ENCODE measurements at regions not wholly inside any gene's neighbourhood (a gene's known extent, or its start where the extent isn't known, plus 50 kb on each side); places are given as distances from the start of the nearest gene placed in this dataset.

- Histone ChIP-seq H3K4me1 (ENCODE audit: control insufficient read depth in 5 of 5, insufficient read depth in 5 of 5, low read length in 5 of 5) (no peaks in the 10 kb centered on the region), H3K4me3 (no peak overlapping the region), H3K9me3 (ENCODE audit: control insufficient read depth in 4 of 4, insufficient read depth in 3 of 4, low read length in 3 of 4) (no peaks in the 10 kb centered on the region), H3K9ac (ENCODE audit: insufficient read depth in 1 of 2, low read length in 2 of 2) (no peak overlapping the region), H3K27ac (ENCODE audit: low read depth in 1 of 2, low read length in 1 of 2) (no peak overlapping the region), H3K27me3 (ENCODE audit: control insufficient read depth in 3 of 3, insufficient read depth in 3 of 3, low read length in 2 of 3) (peaks cover 0 to 2% (median 0%) of the 10 kb centered on the region in 3 donors), H3K36me3 (ENCODE audit: control insufficient read depth in 4 of 4, insufficient read depth in 4 of 4, low read length in 4 of 4) (no peaks in the 10 kb centered on the region)
- ATAC-seq (ENCODE audit: insufficient read depth, low FRiP score) (no peak), DNase-seq (no peak)
- no peak for TF ChIP-seq CTCF (IDR thresholded peaks at IDR 0.05; ENCODE audit: control extremely low read depth, extremely low read depth)
These were observed 524.5 kb downstream of the BMP2 start for GRCh38 chr20:7291946-7292345.

- H3K9ac ChIP-seq (ENCODE audit: insufficient read depth in 1 of 2, low read length in 2 of 2) = no peak overlapping the region
- no peak for TF ChIP-seq CTCF (IDR thresholded peaks at IDR 0.05; ENCODE audit: control extremely low read depth, extremely low read depth)
- H3K27me3 ChIP-seq (ENCODE audit: control insufficient read depth in 3 of 3, insufficient read depth in 3 of 3, low read length in 2 of 3) = no peaks in the 10 kb centered on the region
- H3K4me3 ChIP-seq = no peak overlapping the region
- no peak for ATAC-seq (ENCODE audit: insufficient read depth, low FRiP score)
- 88 to 93% methylated on average over 6 of the region's 6 CpGs for WGBS, 2 donors
- no peak overlapping the region for H3K27ac ChIP-seq (ENCODE audit: low read depth in 1 of 2, low read length in 1 of 2)
- no peaks in the 10 kb centered on the region for H3K4me1 ChIP-seq (ENCODE audit: control insufficient read depth in 5 of 5, insufficient read depth in 5 of 5, low read length in 5 of 5)
- no peaks in the 10 kb centered on the region for H3K9me3 ChIP-seq (ENCODE audit: control insufficient read depth in 4 of 4, insufficient read depth in 3 of 4, low read length in 3 of 4)
- DNase-seq = no peak
- no peaks in the 10 kb centered on the region for H3K36me3 ChIP-seq (ENCODE audit: control insufficient read depth in 4 of 4, insufficient read depth in 4 of 4, low read length in 4 of 4)
These were observed 527.4 kb downstream of the BMP2 start for GRCh38 chr20:7294816-7295360.

- ATAC-seq (ENCODE audit: insufficient read depth, low FRiP score) (no peak), DNase-seq (no peak)
- TF ChIP-seq CTCF (IDR thresholded peaks at IDR 0.05; ENCODE audit: control extremely low read depth, extremely low read depth) = no peak
- WGBS, 2 donors = 93 to 94% methylated on average over 2 of the region's 2 CpGs
- Histone ChIP-seq H3K9me3 (ENCODE audit: control insufficient read depth in 4 of 4, insufficient read depth in 3 of 4, low read length in 3 of 4) (no peaks in the 10 kb centered on the region), H3K4me3 (no peak overlapping the region), H3K4me1 (ENCODE audit: control insufficient read depth in 5 of 5, insufficient read depth in 5 of 5, low read length in 5 of 5) (no peaks in the 10 kb centered on the region), H3K27ac (ENCODE audit: low read depth in 1 of 2, low read length in 1 of 2) (no peak overlapping the region), H3K27me3 (ENCODE audit: control insufficient read depth in 3 of 3, insufficient read depth in 3 of 3, low read length in 2 of 3) (no peaks in the 10 kb centered on the region), H3K36me3 (ENCODE audit: control insufficient read depth in 4 of 4, insufficient read depth in 4 of 4, low read length in 4 of 4) (no peaks in the 10 kb centered on the region), H3K9ac (ENCODE audit: insufficient read depth in 1 of 2, low read length in 2 of 2) (no peak overlapping the region)
These were observed 534.3 kb downstream of the BMP2 start for GRCh38 chr20:7301807-7302206.

GRCh38 chr20:7302250-7302649 lies 534.8 kb downstream of the BMP2 start:
- no peaks in the 10 kb centered on the region for H3K9me3 ChIP-seq (ENCODE audit: control insufficient read depth in 4 of 4, insufficient read depth in 3 of 4, low read length in 3 of 4)
- TF ChIP-seq CTCF (IDR thresholded peaks at IDR 0.05; ENCODE audit: control extremely low read depth, extremely low read depth) = no peak
- DNase-seq = no peak

More at GRCh38 chr20:7302250-7302649, 534.8 kb downstream of the BMP2 start:
- Histone ChIP-seq H3K4me3 (no peak overlapping the region), H3K36me3 (ENCODE audit: control insufficient read depth in 4 of 4, insufficient read depth in 4 of 4, low read length in 4 of 4) (no peaks in the 10 kb centered on the region), H3K4me1 (ENCODE audit: control insufficient read depth in 5 of 5, insufficient read depth in 5 of 5, low read length in 5 of 5) (no peaks in the 10 kb centered on the region), H3K27ac (ENCODE audit: low read depth in 1 of 2, low read length in 1 of 2) (no peak overlapping the region), H3K9ac (ENCODE audit: insufficient read depth in 1 of 2, low read length in 2 of 2) (no peak overlapping the region), H3K27me3 (ENCODE audit: control insufficient read depth in 3 of 3, insufficient read depth in 3 of 3, low read length in 2 of 3) (no peaks in the 10 kb centered on the region)
- ATAC-seq (ENCODE audit: insufficient read depth, low FRiP score) = no peak
- 69 to 73% methylated on average over 2 of the region's 2 CpGs for WGBS, 2 donors

Data from lung (tissue), 11 donors.